HL-60 (cell line): ENCODE measurements at regions not wholly inside any gene's neighbourhood (a gene's known extent, or its start where the extent isn't known, plus 50 kb on each side); places are given as distances from the start of the nearest gene placed in this dataset.

Source experiments
- DNase-seq, 2 experiments: peaks; one replicate each; pipeline ENCODE4 v3.0.0-alpha.2; 2010 to 2020; ENCODE audit warnings: low read depth in 1 of 2, low spot score in 1 of 2
- H3K27ac ChIP-seq: fragments of 250-450 bp; sonication (Bioruptor Pico); replicated peaks from 2 replicates; pipeline ENCODE4 v1.5.1; 2020; ENCODE audit warnings: mild to moderate bottlenecking, moderate library complexity
- H3K27me3 ChIP-seq: fragments of 250-450 bp; sonication (Bioruptor Pico); 2 replicates; pipeline ENCODE4 v1.5.1; 2021; ENCODE audit warnings: mild to moderate bottlenecking, moderate library complexity; ENCODE audit not compliant: insufficient read depth, poor library complexity, severe bottlenecking
- H3K4me3 ChIP-seq: replicated peaks from 2 replicates; pipeline ENCODE4 v1.5.1; 2011; ENCODE audit warnings: mild to moderate bottlenecking, control low read depth, low read length; ENCODE audit not compliant: insufficient read depth
- CTCF ChIP-seq: IDR thresholded peaks from one replicate; pipeline ENCODE4 v1.5.1; 2011; ENCODE audit warnings: low read length, control low read depth, inconsistent platforms; ENCODE audit not compliant: insufficient read depth
- GABPA ChIP-seq: IDR thresholded peaks from 2 replicates; pipeline ENCODE4 v1.6.1; 2012; ENCODE audit warnings: low read depth
- POLR2AphosphoS5 ChIP-seq: IDR thresholded peaks from 2 replicates; pipeline ENCODE4 v1.6.1; 2012; ENCODE audit warnings: low read depth
- REST ChIP-seq: IDR thresholded peaks from 2 replicates; pipeline ENCODE4 v1.6.1; 2012; ENCODE audit warnings: low read depth; ENCODE audit not compliant: insufficient replicate concordance
- SPI1 ChIP-seq: IDR thresholded peaks from 2 replicates; pipeline ENCODE4 v1.6.1; 2012; ENCODE audit warnings: low read depth, mild to moderate bottlenecking, borderline replicate concordance

- no peak for DNase-seq
- no peaks in the 10 kb centered on the region for H3K27me3 ChIP-seq
- TF ChIP-seq POLR2AphosphoS5 (no peak), SPI1 (no peak), REST (no peak), GABPA (no peak), CTCF (no peak)
- H3K4me3 ChIP-seq = no peak overlapping the region
- H3K27ac ChIP-seq = no peak overlapping the region
These were observed 111.5 kb upstream of the ZNF236 start for GRCh38 chr18:76710646-76711520.

GRCh38 chr18:76709659-76710645, 112.4 kb upstream of the ZNF236 start:
- peak; percentile 90 for TF ChIP-seq CTCF
- 0 out of 2 replicates have a peak, but pooled peaks have one; percentile 35 for TF ChIP-seq GABPA
- TF ChIP-seq POLR2AphosphoS5 = no peak
- TF ChIP-seq REST = no peak
- no peak overlapping the region for H3K27ac ChIP-seq

GRCh38 chr18:76708722-76709353, 113.5 kb upstream of the ZNF236 start:
- no peak for TF ChIP-seq GABPA
- TF ChIP-seq REST = no peak
- TF ChIP-seq SPI1 = no peak
- no peak for TF ChIP-seq CTCF
- TF ChIP-seq POLR2AphosphoS5 = no peak
- Histone ChIP-seq H3K27ac (no peak overlapping the region), H3K4me3 (no peak overlapping the region), H3K27me3 (no peaks in the 10 kb centered on the region)
- no peak for DNase-seq

More at GRCh38 chr18:76709659-76710645, 112.4 kb upstream of the ZNF236 start:
- DNase-seq = peak; percentile 56 to 70
- H3K4me3 ChIP-seq = no peak overlapping the region
- no peaks in the 10 kb centered on the region for H3K27me3 ChIP-seq
